ENCODE measurements at regions not wholly inside any gene's neighbourhood (a gene's known extent, or its start where the extent isn't known, plus 50 kb on each side); places are given as distances from the start of the nearest gene placed in this dataset.

GRCh38 chr12:127685931-127686330 is 581.0 kb upstream of the TMEM132C start:
- TF ChIP-seq CTCF (conservative IDR thresholded peaks at IDR 0.05; ENCODE audit: low read length) (no peak), EZH2phosphoT487 (IDR thresholded peaks at IDR 0.05; ENCODE audit: borderline replicate concordance, low read depth, low read length) (no peak)
